Astrocyte (in vitro differentiated cells and primary cell): ENCODE measurements at regions not wholly inside any gene's neighbourhood (a gene's known extent, or its start where the extent isn't known, plus 50 kb on each side); places are given as distances from the start of the nearest gene placed in this dataset.

Source experiments
- EZH2 ChIP-seq: IDR thresholded peaks from 2 replicates; pipeline ENCODE4 v1.6.1; 2012; ENCODE audit warnings: mild to moderate bottlenecking, low read length, inconsistent platforms; ENCODE audit not compliant: insufficient read depth
- TF ChIP-seq, protein P1 (sequence below): IDR thresholded peaks from 2 replicates; pipeline ENCODE4 v1.5.1; 2011; ENCODE audit warnings: low read depth, mild to moderate bottlenecking, inconsistent platforms, low read length, moderate library complexity; ENCODE audit not compliant: insufficient read depth

DNA sequence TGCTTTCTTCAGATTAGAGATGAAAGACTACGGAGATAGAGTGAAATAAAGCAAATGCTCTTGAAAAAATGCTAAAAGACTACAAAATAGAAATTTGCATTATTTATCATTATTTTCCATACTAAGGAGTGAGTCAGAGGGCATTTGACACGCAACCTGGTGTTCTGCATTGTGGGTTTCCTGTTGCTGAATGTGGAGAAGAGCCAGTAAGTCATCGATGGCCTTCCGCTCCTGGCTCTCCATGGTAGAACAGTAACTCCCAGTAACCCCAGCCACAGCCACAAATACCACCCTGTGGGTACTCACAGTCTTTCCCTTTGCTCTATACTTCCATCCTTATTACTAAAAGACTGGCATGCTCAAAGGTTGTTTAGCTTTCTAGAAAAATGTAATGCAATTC, 61.5 kb downstream of the CGGBP1 start:
- TF ChIP-seq, protein P1, sequence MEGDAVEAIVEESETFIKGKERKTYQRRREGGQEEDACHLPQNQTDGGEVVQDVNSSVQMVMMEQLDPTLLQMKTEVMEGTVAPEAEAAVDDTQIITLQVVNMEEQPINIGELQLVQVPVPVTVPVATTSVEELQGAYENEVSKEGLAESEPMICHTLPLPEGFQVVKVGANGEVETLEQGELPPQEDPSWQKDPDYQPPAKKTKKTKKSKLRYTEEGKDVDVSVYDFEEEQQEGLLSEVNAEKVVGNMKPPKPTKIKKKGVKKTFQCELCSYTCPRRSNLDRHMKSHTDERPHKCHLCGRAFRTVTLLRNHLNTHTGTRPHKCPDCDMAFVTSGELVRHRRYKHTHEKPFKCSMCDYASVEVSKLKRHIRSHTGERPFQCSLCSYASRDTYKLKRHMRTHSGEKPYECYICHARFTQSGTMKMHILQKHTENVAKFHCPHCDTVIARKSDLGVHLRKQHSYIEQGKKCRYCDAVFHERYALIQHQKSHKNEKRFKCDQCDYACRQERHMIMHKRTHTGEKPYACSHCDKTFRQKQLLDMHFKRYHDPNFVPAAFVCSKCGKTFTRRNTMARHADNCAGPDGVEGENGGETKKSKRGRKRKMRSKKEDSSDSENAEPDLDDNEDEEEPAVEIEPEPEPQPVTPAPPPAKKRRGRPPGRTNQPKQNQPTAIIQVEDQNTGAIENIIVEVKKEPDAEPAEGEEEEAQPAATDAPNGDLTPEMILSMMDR = no peak
- no peak for TF ChIP-seq EZH2
